Upper lobe of right lung (tissue), 1 donor: ENCODE measurements at regions not wholly inside any gene's neighbourhood (a gene's known extent, or its start where the extent isn't known, plus 50 kb on each side); places are given as distances from the start of the nearest gene placed in this dataset.

ENCODE experiments used
- ATAC-seq: fragments of 200-7000 bp; cut with Tn5 transposase; one replicate; pipeline ENCODE4 v1.9.1; 2020; ENCODE audit warnings: mild to moderate bottlenecking, moderate library complexity
- DNase-seq: peaks from one replicate; pipeline ENCODE4 v3.0.0-alpha.2; 2020
- H3K27ac ChIP-seq: fragments of 200-600 bp; one replicate; pipeline ENCODE4 v1.8.0; 2022
- H3K27me3 ChIP-seq: fragments of 200-600 bp; one replicate; pipeline ENCODE4 v1.8.0; 2022; ENCODE audit warnings: mild to moderate bottlenecking
- H3K36me3 ChIP-seq: fragments of 200-600 bp; one replicate; pipeline ENCODE4 v1.8.0; 2022
- H3K4me1 ChIP-seq: fragments of 200-600 bp; one replicate; pipeline ENCODE4 v1.8.0; 2022
- H3K4me3 ChIP-seq: fragments of 200-600 bp; one replicate; pipeline ENCODE4 v1.8.0; 2022; ENCODE audit warnings: mild to moderate bottlenecking
- H3K9me3 ChIP-seq: fragments of 200-600 bp; one replicate; pipeline ENCODE4 v1.8.0; 2022
- CTCF ChIP-seq: fragments of 200-600 bp; IDR thresholded peaks from one replicate; pipeline ENCODE4 v1.8.0; 2022; ENCODE audit warnings: antibody characterized with exemption
- intact Hi-C: fragments of 100-400 bp; cut with DNase I; formaldehyde crosslinking; loops from one replicate; pipeline ENCODE4 v1.11.0; 2022
- donor health status: DM: no; HTN: yes; CAD: no; lungs with severe emphysema.

DNA sequence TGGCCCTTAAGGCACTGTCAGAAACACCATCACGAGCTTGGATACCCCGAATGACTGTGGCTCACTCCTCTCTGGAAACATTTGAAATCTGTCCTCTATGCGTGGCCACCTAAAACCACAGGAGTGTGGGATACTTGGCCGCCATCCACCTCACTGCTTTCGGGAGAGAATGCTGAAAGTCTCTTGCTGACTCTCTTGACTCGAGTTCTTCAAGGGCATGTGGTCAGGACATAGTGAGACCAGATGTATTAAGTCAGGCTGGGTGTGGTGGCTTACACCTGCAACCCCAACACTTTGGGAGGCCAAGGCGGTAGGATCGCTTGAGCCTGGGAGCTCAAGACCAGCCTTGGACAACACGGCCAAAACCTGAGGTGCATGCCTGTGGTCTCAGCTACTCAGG is 174.7 kb upstream of the ALG10B start:
- Histone ChIP-seq H3K9me3 (no peaks in the 10 kb centered on the region), H3K4me3 (no peak overlapping the region), H3K27me3 (no peaks in the 10 kb centered on the region), H3K36me3 (no peaks in the 10 kb centered on the region), H3K27ac (no peak overlapping the region), H3K4me1 (peaks cover 9% of the 10 kb centered on the region)
- ATAC-seq (no peak), DNase-seq (no peak)
- TF ChIP-seq CTCF: no peak
- intact Hi-C loops: no loop called here

GRCh38 chr12:38142974-38143373 is 173.6 kb upstream of the ALG10B start:
- ATAC-seq (no peak), DNase-seq (no peak)
- Histone ChIP-seq H3K4me1 (peaks cover 9% of the 10 kb centered on the region), H3K36me3 (no peaks in the 10 kb centered on the region), H3K4me3 (no peak overlapping the region), H3K9me3 (no peaks in the 10 kb centered on the region), H3K27ac (no peak overlapping the region), H3K27me3 (no peaks in the 10 kb centered on the region)
- intact Hi-C loops: no loop called here
- TF ChIP-seq CTCF: no peak

GRCh38 chr12:38144049-38144448 is 172.5 kb upstream of the ALG10B start:
- DNase-seq (no peak), ATAC-seq (no peak)
- intact Hi-C loops: no loop called here
- H3K36me3 ChIP-seq: no peaks in the 10 kb centered on the region
- H3K27ac ChIP-seq: no peak overlapping the region
- H3K4me3 ChIP-seq: no peak overlapping the region
- H3K4me1 ChIP-seq: peaks cover under 1% of the 10 kb centered on the region
- H3K9me3 ChIP-seq: no peaks in the 10 kb centered on the region
- no peaks in the 10 kb centered on the region for H3K27me3 ChIP-seq
- TF ChIP-seq CTCF: no peak

- Histone ChIP-seq H3K27ac (no peak overlapping the region), H3K4me1 (no peaks in the 10 kb centered on the region), H3K27me3 (no peaks in the 10 kb centered on the region), H3K4me3 (no peak overlapping the region), H3K9me3 (no peaks in the 10 kb centered on the region), H3K36me3 (no peaks in the 10 kb centered on the region)
- no peak for TF ChIP-seq CTCF
- DNase-seq (no peak), ATAC-seq (no peak)
- intact Hi-C loops: no loop called here
Observed at GRCh38 chr12:38144601-38145436, 171.8 kb upstream of the ALG10B start.

- intact Hi-C loops: loop anchor here (10.0 kb wide), 1 partner anchor 155 kb away; no protein-coding TSS in a partner anchor
- H3K27me3 ChIP-seq: no peaks in the 10 kb centered on the region
- no peaks in the 10 kb centered on the region for H3K9me3 ChIP-seq
- DNase-seq: no peak
- H3K27ac ChIP-seq: no peak overlapping the region
- ATAC-seq: no peak
- no peak for TF ChIP-seq CTCF
- no peaks in the 10 kb centered on the region for H3K4me1 ChIP-seq
- no peak overlapping the region for H3K4me3 ChIP-seq
- H3K36me3 ChIP-seq: no peaks in the 10 kb centered on the region
Observed at GRCh38 chr12:38149395-38150073, 167.0 kb upstream of the ALG10B start.
